ENCODE measurements at regions not wholly inside any gene's neighbourhood (a gene's known extent, or its start where the extent isn't known, plus 50 kb on each side); places are given as distances from the start of the nearest gene placed in this dataset.

DNA sequence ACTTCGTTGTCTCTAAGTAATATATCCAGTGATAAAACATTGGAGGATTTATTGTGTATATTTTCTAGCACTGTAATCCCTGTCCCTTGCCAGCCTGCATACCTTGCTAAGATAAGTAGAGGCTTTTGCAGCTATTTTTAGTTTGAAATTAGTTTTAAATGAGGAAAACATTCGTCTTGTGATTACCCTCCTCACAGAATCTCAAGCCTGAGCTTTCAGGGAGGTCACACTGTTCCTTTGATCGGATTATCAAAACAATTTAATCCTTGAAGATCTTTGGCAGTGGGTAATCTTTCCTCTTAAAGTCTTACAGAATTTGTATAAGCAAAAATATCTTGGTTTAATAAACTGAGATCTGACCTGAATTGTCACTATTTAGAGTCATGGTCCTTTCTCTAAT, 897.0 kb upstream of the CELF2 start:
- no peak overlapping the region for H3K4me2 ChIP-seq
- intact Hi-C loops (cut with micrococcal nuclease; ENCODE audit: unreplicated experiment): no loop called here
- no peak for DNase-seq
- no peaks in the 10 kb centered on the region for H3K36me3 ChIP-seq (ENCODE audit: low read depth)
- no peaks in the 10 kb centered on the region for H3K4me1 ChIP-seq (replicated peaks; ENCODE audit: insufficient read depth)
- no peaks in the 10 kb centered on the region for H3F3A ChIP-seq (ENCODE audit: insufficient read depth, low read depth)
- no TSS peak for BruUV-seq (replicated peaks)
- no peaks in the 10 kb centered on the region for H3K27me3 ChIP-seq (ENCODE audit: insufficient read depth, low read depth)
- TF ChIP-seq, protein P1, sequence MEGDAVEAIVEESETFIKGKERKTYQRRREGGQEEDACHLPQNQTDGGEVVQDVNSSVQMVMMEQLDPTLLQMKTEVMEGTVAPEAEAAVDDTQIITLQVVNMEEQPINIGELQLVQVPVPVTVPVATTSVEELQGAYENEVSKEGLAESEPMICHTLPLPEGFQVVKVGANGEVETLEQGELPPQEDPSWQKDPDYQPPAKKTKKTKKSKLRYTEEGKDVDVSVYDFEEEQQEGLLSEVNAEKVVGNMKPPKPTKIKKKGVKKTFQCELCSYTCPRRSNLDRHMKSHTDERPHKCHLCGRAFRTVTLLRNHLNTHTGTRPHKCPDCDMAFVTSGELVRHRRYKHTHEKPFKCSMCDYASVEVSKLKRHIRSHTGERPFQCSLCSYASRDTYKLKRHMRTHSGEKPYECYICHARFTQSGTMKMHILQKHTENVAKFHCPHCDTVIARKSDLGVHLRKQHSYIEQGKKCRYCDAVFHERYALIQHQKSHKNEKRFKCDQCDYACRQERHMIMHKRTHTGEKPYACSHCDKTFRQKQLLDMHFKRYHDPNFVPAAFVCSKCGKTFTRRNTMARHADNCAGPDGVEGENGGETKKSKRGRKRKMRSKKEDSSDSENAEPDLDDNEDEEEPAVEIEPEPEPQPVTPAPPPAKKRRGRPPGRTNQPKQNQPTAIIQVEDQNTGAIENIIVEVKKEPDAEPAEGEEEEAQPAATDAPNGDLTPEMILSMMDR (conservative IDR thresholded peaks at IDR 0.05): no peak
- TF ChIP-seq EZH2 (IDR thresholded peaks at IDR 0.05; ENCODE audit: low read depth): no peak
- H3K79me2 ChIP-seq (ENCODE audit: low read depth): no peaks in the 10 kb centered on the region
- ChIA-PET CTCF (no interaction called here), POLR2A (ENCODE audit: unreplicated experiment) (no interaction called here)
- no peaks in the 10 kb centered on the region for H3K9me3 ChIP-seq (ENCODE audit: insufficient read depth, low read depth)
- H2AFZ ChIP-seq: no peak overlapping the region
- H3K9me2 ChIP-seq (ENCODE audit: insufficient read depth): no peaks in the 10 kb centered on the region
- no peak overlapping the region for H3K4me3 ChIP-seq
- H3K27ac ChIP-seq: no peak overlapping the region
- H4K20me1 ChIP-seq (ENCODE audit: insufficient read depth): no peaks in the 10 kb centered on the region

DNA sequence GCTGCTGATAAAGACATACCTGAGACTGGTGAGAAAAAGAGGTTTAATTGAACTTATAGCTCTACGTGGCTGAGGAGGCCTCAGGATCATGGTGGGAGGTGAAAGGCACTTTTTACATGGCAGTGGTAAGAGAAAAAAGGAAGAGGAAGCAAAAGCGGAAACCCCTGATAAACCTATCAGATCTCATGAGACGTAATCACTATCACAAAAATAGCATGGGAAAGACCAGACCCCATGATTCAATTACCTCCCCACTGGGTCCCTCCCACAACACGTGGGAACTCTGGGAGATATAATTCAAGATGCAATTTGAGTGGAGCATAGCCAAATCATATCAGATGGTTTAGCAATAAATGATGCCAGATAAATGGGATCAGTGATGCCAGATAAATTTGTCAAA, 892.0 kb upstream of the CELF2 start:
- H3K4me3 ChIP-seq: no peak overlapping the region
- ChIA-PET POLR2A (ENCODE audit: unreplicated experiment) (no interaction called here), CTCF (no interaction called here)
- no peaks in the 10 kb centered on the region for H3K27me3 ChIP-seq (ENCODE audit: insufficient read depth, low read depth)
- TF ChIP-seq EZH2 (IDR thresholded peaks at IDR 0.05; ENCODE audit: low read depth): no peak
- TF ChIP-seq, protein P1 (conservative IDR thresholded peaks at IDR 0.05): no peak
- no peaks in the 10 kb centered on the region for H4K20me1 ChIP-seq (ENCODE audit: insufficient read depth)
- H3F3A ChIP-seq (ENCODE audit: insufficient read depth, low read depth): no peaks in the 10 kb centered on the region
- H3K4me1 ChIP-seq (replicated peaks; ENCODE audit: insufficient read depth): no peaks in the 10 kb centered on the region
- H3K36me3 ChIP-seq (ENCODE audit: low read depth): no peaks in the 10 kb centered on the region
- H3K9me2 ChIP-seq (ENCODE audit: insufficient read depth): no peaks in the 10 kb centered on the region
- H3K27ac ChIP-seq: no peak overlapping the region
- DNase-seq: no peak
- H2AFZ ChIP-seq: no peak overlapping the region
- H3K4me2 ChIP-seq: no peak overlapping the region
- intact Hi-C loops (cut with micrococcal nuclease; ENCODE audit: unreplicated experiment): no loop called here
- BruUV-seq (replicated peaks): no TSS peak
- no peaks in the 10 kb centered on the region for H3K9me3 ChIP-seq (ENCODE audit: insufficient read depth, low read depth)
- H3K79me2 ChIP-seq (ENCODE audit: low read depth): no peaks in the 10 kb centered on the region

DNA sequence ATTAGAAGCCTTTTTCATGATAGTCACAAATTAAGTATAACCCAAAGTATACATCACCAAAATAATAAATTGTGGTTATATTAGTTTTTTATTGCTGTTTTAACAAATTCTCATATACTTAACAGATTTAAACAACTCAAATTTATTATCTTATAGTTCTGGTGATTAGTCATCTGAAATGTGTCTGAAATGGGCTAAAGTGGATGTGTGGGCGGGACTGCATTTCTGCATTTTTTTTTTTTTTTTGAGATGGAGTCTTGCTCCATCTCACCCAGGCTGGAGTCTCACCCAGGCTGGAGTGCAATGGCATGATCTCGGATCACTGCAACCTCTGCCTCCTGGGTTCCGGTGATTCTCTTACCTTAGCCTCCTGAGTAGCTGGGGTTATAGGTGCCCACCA, 891.5 kb upstream of the CELF2 start:
- Histone ChIP-seq H3F3A (ENCODE audit: insufficient read depth, low read depth) (no peaks in the 10 kb centered on the region), H3K27me3 (ENCODE audit: insufficient read depth, low read depth) (no peaks in the 10 kb centered on the region), H3K4me3 (no peak overlapping the region), H3K27ac (no peak overlapping the region), H3K9me3 (ENCODE audit: insufficient read depth, low read depth) (no peaks in the 10 kb centered on the region), H3K79me2 (ENCODE audit: low read depth) (no peaks in the 10 kb centered on the region), H3K9me2 (ENCODE audit: insufficient read depth) (no peaks in the 10 kb centered on the region), H3K4me2 (no peak overlapping the region), H3K4me1 (replicated peaks; ENCODE audit: insufficient read depth) (no peaks in the 10 kb centered on the region), H2AFZ (no peak overlapping the region), H4K20me1 (ENCODE audit: insufficient read depth) (no peaks in the 10 kb centered on the region), H3K36me3 (ENCODE audit: low read depth) (no peaks in the 10 kb centered on the region)
- DNase-seq: no peak
- ChIA-PET POLR2A (ENCODE audit: unreplicated experiment) (interaction anchor here (0.7 kb wide), 1 partner anchor 1351 kb away, joined by 8 read pairs; no protein-coding TSS in a partner anchor), CTCF (no interaction called here)
- BruUV-seq (replicated peaks): no TSS peak
- TF ChIP-seq, protein P1 (conservative IDR thresholded peaks at IDR 0.05): no peak
- no peak for TF ChIP-seq EZH2 (IDR thresholded peaks at IDR 0.05; ENCODE audit: low read depth)
- intact Hi-C loops (cut with micrococcal nuclease; ENCODE audit: unreplicated experiment): no loop called here
